GM06990 (cell line): ENCODE measurements at regions not wholly inside any gene's neighbourhood (a gene's known extent, or its start where the extent isn't known, plus 50 kb on each side); places are given as distances from the start of the nearest gene placed in this dataset.

ENCODE experiments used
- DNase-seq: peaks from one replicate; pipeline ENCODE4 v3.0.0-alpha.2; 2011; ENCODE audit not compliant: insufficient read length; ENCODE audit errors: extremely low read depth
- H3K27me3 ChIP-seq: replicated peaks from 2 replicates; pipeline ENCODE4 v1.6.0; 2011; ENCODE audit warnings: low read length; ENCODE audit not compliant: control insufficient read depth, insufficient read depth
- H3K36me3 ChIP-seq: 2 replicates; pipeline ENCODE4 v1.5.1; 2011; ENCODE audit warnings: low read length; ENCODE audit not compliant: control insufficient read depth, insufficient read depth
- H3K4me3 ChIP-seq: replicated peaks from 2 replicates; pipeline ENCODE4 v1.5.1; 2011; ENCODE audit warnings: low read depth, mild to moderate bottlenecking, control low read depth, low read length
- CTCF ChIP-seq: IDR thresholded peaks from 2 replicates; pipeline ENCODE4 v1.5.1; 2011; ENCODE audit warnings: low read length, control low read depth, mild to moderate bottlenecking, inconsistent platforms; ENCODE audit not compliant: insufficient read depth, poor library complexity, severe bottlenecking

GRCh38 chr16:64434526-64435069 lies 687.3 kb downstream of the CDH11 start:
- Histone ChIP-seq H3K27me3 (no peaks in the 10 kb centered on the region), H3K4me3 (no peak overlapping the region), H3K36me3 (no peaks in the 10 kb centered on the region)
- DNase-seq, result no peak
- TF ChIP-seq CTCF, result no peak

- Histone ChIP-seq H3K4me3 (no peak overlapping the region), H3K27me3 (no peaks in the 10 kb centered on the region), H3K36me3 (no peaks in the 10 kb centered on the region)
- no peak for TF ChIP-seq CTCF
- DNase-seq, result no peak
Measured at GRCh38 chr16:64428463-64429113, 693.3 kb downstream of the CDH11 start.

GRCh38 chr16:64426131-64426666 lies 695.7 kb downstream of the CDH11 start:
- no peak for TF ChIP-seq CTCF

GRCh38 chr16:64425381-64425780 lies 696.5 kb downstream of the CDH11 start:
- no peak for TF ChIP-seq CTCF
- DNase-seq, result no peak
- H3K4me3 ChIP-seq, result no peak overlapping the region
- no peaks in the 10 kb centered on the region for H3K36me3 ChIP-seq
- no peaks in the 10 kb centered on the region for H3K27me3 ChIP-seq

More at GRCh38 chr16:64426131-64426666, 695.7 kb downstream of the CDH11 start:
- Histone ChIP-seq H3K27me3 (no peaks in the 10 kb centered on the region), H3K36me3 (no peaks in the 10 kb centered on the region), H3K4me3 (no peak overlapping the region)
- no peak for DNase-seq

GRCh38 chr16:64422259-64422658 lies 699.6 kb downstream of the CDH11 start:
- no peak for DNase-seq
- Histone ChIP-seq H3K4me3 (no peak overlapping the region), H3K27me3 (no peaks in the 10 kb centered on the region), H3K36me3 (no peaks in the 10 kb centered on the region)
- TF ChIP-seq CTCF, result no peak
